HepG2 (cell line): ENCODE measurements at regions not wholly inside any gene's neighbourhood (a gene's known extent, or its start where the extent isn't known, plus 50 kb on each side); places are given as distances from the start of the nearest gene placed in this dataset.

ENCODE experiments used
- ATAC-seq: fragments of 200-7000 bp; cut with Tn5 transposase; 3 replicates; pipeline ENCODE4 v1.9.1; 2020; ENCODE audit warnings: mild to moderate bottlenecking, moderate library complexity
- BruUV-seq: library from RNA; stranded (reverse); fragments of 400-500 nt; replicated peaks from 2 replicates; lab custom pipeline; 2021; lab: Mats Ljungman, UMichigan
- CTCF ChIA-PET: fragments of 300-600 bp; formaldehyde crosslinking; extraction: SDS; loops from one replicate; lab custom pipeline; 2021; ENCODE audit warnings: low total read pairs, inconsistent platforms, low intra/inter-chr PET ratio; lab: Yijun Ruan, JAX
- POLR2A ChIA-PET: fragments of 350-600 bp; sonication (Branson Sonifier 250); formaldehyde crosslinking; loops from one replicate; lab custom pipeline; 2020; ENCODE audit warnings: antibody characterized with exemption, inconsistent platforms; lab: Yijun Ruan, JAX
- DNase-seq: peaks from one replicate; pipeline ENCODE4 v3.0.0-alpha.2; 2015; ENCODE audit warnings: low spot score
- FAIRE-seq: peaks from 3 replicates; lab custom pipeline; 2011; peaks lifted over from hg19 to GRCh38; lab: Jason Lieb, UNC
- H2AFZ ChIP-seq: one replicate; pipeline ENCODE4 v1.6.1; 2011; ENCODE audit warnings: low read length, inconsistent platforms
- H3K27ac ChIP-seq: fragments of 300-600 bp; 3 replicates; pipeline ENCODE4 v1.8.0; 2011; ENCODE audit warnings: mixed run types, mild to moderate bottlenecking, mixed read lengths, low read length, inconsistent platforms; ENCODE audit not compliant: insufficient read depth; ENCODE audit errors: extremely low read length
- H3K27me3 ChIP-seq, 2 experiments: fragments of 200-600 bp in 1 of 2; 2 replicates in 1 of 2; 3 replicates in 1 of 2; pipeline versions ENCODE4 v1.6.0 to v1.8.0; 2011; ENCODE audit warnings: low read length in 2 of 2, mild to moderate bottlenecking in 2 of 2, moderate library complexity in 2 of 2, inconsistent platforms in 1 of 2; ENCODE audit not compliant: insufficient read depth in 2 of 2, control insufficient read depth in 1 of 2
- H3K36me3 ChIP-seq, 2 experiments: fragments of 200-600 bp in 1 of 2; replicated peaks in 1 of 2; 2 replicates in 1 of 2; 3 replicates in 1 of 2; pipeline versions ENCODE4 v1.5.1 to v1.8.0; 2011; ENCODE audit warnings: low read length in 2 of 2, inconsistent platforms in 1 of 2; ENCODE audit not compliant: insufficient read depth in 2 of 2, control insufficient read depth in 1 of 2
- H3K4me1 ChIP-seq: 2 replicates; pipeline ENCODE4 v1.5.1; 2012; ENCODE audit warnings: low read length, inconsistent platforms; ENCODE audit not compliant: insufficient read depth
- H3K4me2 ChIP-seq: 2 replicates; pipeline ENCODE4 v1.6.0; 2011; ENCODE audit warnings: low read depth, low read length, inconsistent platforms
- H3K4me3 ChIP-seq, 3 experiments: fragments of 200-600 bp in 1 of 3; sonication (generic), shearing (Covaris generic) in 1 of 3; replicated peaks in 1 of 3; 2 replicates each; pipeline ENCODE4 v1.5.1; 2011 to 2016; ENCODE audit warnings: low read length in 3 of 3, inconsistent platforms in 2 of 3, low read depth in 2 of 3, mild to moderate bottlenecking in 2 of 3, control low read depth in 1 of 3, mixed read lengths in 1 of 3; ENCODE audit not compliant: insufficient read depth in 1 of 3
- H3K79me2 ChIP-seq: one replicate; pipeline ENCODE4 v1.6.1; 2011; ENCODE audit warnings: low read length, inconsistent platforms; ENCODE audit not compliant: insufficient read depth
- H3K9ac ChIP-seq: 2 replicates; pipeline ENCODE4 v1.6.0; 2011; ENCODE audit warnings: mild to moderate bottlenecking, low read depth, low read length, inconsistent platforms; ENCODE audit not compliant: insufficient read depth
- H3K9me3 ChIP-seq: 2 replicates; pipeline ENCODE4 v1.5.1; 2012; ENCODE audit warnings: mild to moderate bottlenecking, low read length
- H4K20me1 ChIP-seq: 2 replicates; pipeline ENCODE4 v1.6.0; 2011; ENCODE audit warnings: inconsistent platforms, mild to moderate bottlenecking, low read length, moderate library complexity; ENCODE audit not compliant: insufficient read depth
- HES4 ChIP-seq: sonication (generic); formaldehyde crosslinking; IDR thresholded peaks from 2 replicates; pipeline ENCODE4 v1.9.0; 2021; ENCODE audit warnings: mild to moderate bottlenecking, missing genetic modification reagents, borderline replicate concordance
- MBNL3 ChIP-seq: fragments of 250-450 bp; sonication (Bioruptor Pico); conservative IDR thresholded peaks from 2 replicates; pipeline ENCODE4 v1.8.0; 2022; ENCODE audit warnings: mild to moderate bottlenecking, inconsistent platforms
- NR2C2 ChIP-seq: sonication (generic); formaldehyde crosslinking; IDR thresholded peaks from 2 replicates; pipeline ENCODE4 v1.4.0; 2020; ENCODE audit warnings: missing genetic modification reagents, mild to moderate bottlenecking, moderate library complexity, borderline replicate concordance
- REL ChIP-seq: sonication (generic); formaldehyde crosslinking; conservative IDR thresholded peaks from 2 replicates; pipeline ENCODE4 v1.8.0; 2022; ENCODE audit warnings: mild to moderate bottlenecking, missing genetic modification reagents, moderate library complexity
- TCF7L2 ChIP-seq: IDR thresholded peaks from 2 replicates; pipeline ENCODE4 v1.6.1; 2011; ENCODE audit warnings: mild to moderate bottlenecking, low read depth, low read length, moderate library complexity
- ZFP1 ChIP-seq: IDR thresholded peaks from 2 replicates; pipeline ENCODE4 v1.6.1; 2016
- ZNF562 ChIP-seq: sonication (generic); formaldehyde crosslinking; IDR thresholded peaks from 2 replicates; pipeline ENCODE4 v1.8.0; 2022; ENCODE audit warnings: missing genetic modification reagents, borderline replicate concordance
- ZNF703 ChIP-seq: sonication (generic); formaldehyde crosslinking; IDR thresholded peaks from 2 replicates; pipeline ENCODE4 v1.5.1; 2020; ENCODE audit warnings: missing genetic modification reagents, mild to moderate bottlenecking, moderate library complexity, borderline replicate concordance
- WGBS: methylation state at CpG from one replicate; pipeline ENCODE4 v1.1.6; 2017; ENCODE audit warnings: low lambda C conversion rate; 5-methylcytosine and 5-hydroxymethylcytosine counted together
- in situ Hi-C: cut with HindIII; loops from 2 replicates; pipeline ENCODE4 v1.10.0; 2017; ENCODE audit warnings: low pct_unique_long_range_greater_than_20kb; ENCODE audit not compliant: extremely low pct_ligation_motif_present
- intact Hi-C: fragments of 100-400 bp; cut with micrococcal nuclease; formaldehyde crosslinking; loops from one replicate; pipeline ENCODE4 v1.10.0; 2022; ENCODE audit not compliant: unreplicated experiment
- TF ChIP-seq, protein P1 (sequence below): sonication (generic); formaldehyde crosslinking; IDR thresholded peaks from 2 replicates; pipeline ENCODE4 v1.5.0; 2020; ENCODE audit warnings: mild to moderate bottlenecking, missing genetic modification reagents, moderate library complexity

DNA sequence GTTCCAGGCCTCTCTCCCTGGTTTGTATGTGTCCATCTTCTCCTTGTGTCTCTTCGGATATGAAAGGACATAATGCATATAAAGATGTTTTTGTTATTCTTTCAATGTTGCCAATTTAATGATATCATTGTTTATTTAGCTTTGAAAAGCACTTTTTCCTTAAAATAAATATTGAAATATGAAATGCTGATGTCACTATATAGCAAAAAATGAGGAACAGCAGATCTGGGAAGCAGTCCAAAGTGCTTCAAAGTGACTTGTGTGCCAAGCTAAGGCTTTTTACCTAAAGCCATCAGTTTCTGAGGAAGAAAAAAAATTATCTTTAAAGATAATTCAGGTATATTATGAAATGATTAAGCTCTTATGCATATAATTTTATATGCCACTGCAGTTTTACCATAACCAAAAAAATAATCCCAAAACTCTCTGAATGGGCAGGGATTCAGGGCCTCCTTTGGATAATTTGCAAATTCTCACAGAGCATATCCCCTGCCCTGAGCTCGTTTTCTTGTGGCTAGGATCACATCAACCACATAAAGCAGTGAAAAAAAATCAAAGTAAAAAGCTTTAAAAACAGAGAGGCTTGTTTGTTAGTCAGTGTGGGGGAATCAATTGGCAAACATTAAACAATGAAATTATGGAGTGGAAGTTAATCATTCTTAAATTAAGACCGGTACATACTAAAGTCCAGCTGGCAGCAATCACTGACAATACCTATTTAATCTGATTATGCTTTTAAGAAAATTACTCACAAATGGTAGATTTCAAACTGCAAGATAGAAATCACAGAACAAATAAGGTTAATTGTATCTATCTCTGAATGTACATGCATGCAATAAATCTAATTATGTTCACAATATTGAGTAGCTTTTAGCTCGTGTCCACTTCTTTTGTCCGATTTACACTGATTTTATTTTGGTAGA, 1027.9 kb upstream of the ADGRB3 start:
- Histone ChIP-seq H4K20me1 (no peaks in the 10 kb centered on the region), H3K9me3 (no peaks in the 10 kb centered on the region), H3K4me3 (no peak overlapping the region), H3K79me2 (no peaks in the 10 kb centered on the region), H3K4me2 (no peak overlapping the region), H2AFZ (no peak overlapping the region), H3K27ac (no peak overlapping the region), H3K36me3 (no peaks in the 10 kb centered on the region), H3K27me3 (no peaks in the 10 kb centered on the region), H3K4me1 (no peaks in the 10 kb centered on the region), H3K9ac (no peak overlapping the region)
- ChIA-PET CTCF (no interaction called here), POLR2A (no interaction called here)
- DNase-seq (no peak), ATAC-seq (no peak), FAIRE-seq (no peak)
- TF ChIP-seq MBNL3 (CRISPR knock-in tag) (no peak), ZFP1 (CRISPR knock-in tag) (no peak), HES4 (CRISPR knock-in tag) (no peak), TCF7L2 (no peak), NR2C2 (no peak), REL (no peak), ZNF562 (CRISPR knock-in tag) (no peak), ZNF703 (no peak)
- TF ChIP-seq, protein P1, sequence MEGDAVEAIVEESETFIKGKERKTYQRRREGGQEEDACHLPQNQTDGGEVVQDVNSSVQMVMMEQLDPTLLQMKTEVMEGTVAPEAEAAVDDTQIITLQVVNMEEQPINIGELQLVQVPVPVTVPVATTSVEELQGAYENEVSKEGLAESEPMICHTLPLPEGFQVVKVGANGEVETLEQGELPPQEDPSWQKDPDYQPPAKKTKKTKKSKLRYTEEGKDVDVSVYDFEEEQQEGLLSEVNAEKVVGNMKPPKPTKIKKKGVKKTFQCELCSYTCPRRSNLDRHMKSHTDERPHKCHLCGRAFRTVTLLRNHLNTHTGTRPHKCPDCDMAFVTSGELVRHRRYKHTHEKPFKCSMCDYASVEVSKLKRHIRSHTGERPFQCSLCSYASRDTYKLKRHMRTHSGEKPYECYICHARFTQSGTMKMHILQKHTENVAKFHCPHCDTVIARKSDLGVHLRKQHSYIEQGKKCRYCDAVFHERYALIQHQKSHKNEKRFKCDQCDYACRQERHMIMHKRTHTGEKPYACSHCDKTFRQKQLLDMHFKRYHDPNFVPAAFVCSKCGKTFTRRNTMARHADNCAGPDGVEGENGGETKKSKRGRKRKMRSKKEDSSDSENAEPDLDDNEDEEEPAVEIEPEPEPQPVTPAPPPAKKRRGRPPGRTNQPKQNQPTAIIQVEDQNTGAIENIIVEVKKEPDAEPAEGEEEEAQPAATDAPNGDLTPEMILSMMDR, result no peak
- in situ Hi-C loops (no loop called here), intact Hi-C loops (no loop called here)
- BruUV-seq, result no TSS peak
- 2% methylated on average over 5 of the region's 5 CpGs for WGBS
